B cell (primary cell): ENCODE measurements at regions not wholly inside any gene's neighbourhood (a gene's known extent, or its start where the extent isn't known, plus 50 kb on each side); places are given as distances from the start of the nearest gene placed in this dataset.

Experiments
- ATAC-seq: fragments of 200-7000 bp; cut with Tn5 transposase; one replicate; pipeline ENCODE4 v1.10.0; 2021; ENCODE audit warnings: low read depth, mild to moderate bottlenecking, moderate number of reproducible peaks, moderate library complexity
- CTCF ChIA-PET: fragments of 350-600 bp; sonication (Branson Sonifier 250); formaldehyde crosslinking; loops from one replicate; lab custom pipeline; 2021; ENCODE audit warnings: antibody characterized with exemption, inconsistent platforms; lab: Charles Lee
- POLR2A ChIA-PET: fragments of 350-600 bp; sonication (Branson Sonifier 250); formaldehyde crosslinking; loops from one replicate; lab custom pipeline; 2021; ENCODE audit warnings: antibody characterized with exemption; lab: Charles Lee
- DNase-seq: peaks from one replicate; pipeline ENCODE4 v3.0.0; 2013
- H2AFZ ChIP-seq: 2 replicates; pipeline ENCODE4 v1.6.1; 2012; ENCODE audit warnings: mild to moderate bottlenecking, low read depth, low read length; ENCODE audit not compliant: insufficient read depth, poor library complexity, severe bottlenecking
- H3K27ac ChIP-seq, 2 donors: 1 replicate in 1 of 2; 2 replicates in 1 of 2; pipeline ENCODE4 v1.5.1; 2012 to 2013; ENCODE audit warnings: low read length in 2 of 2, mild to moderate bottlenecking in 2 of 2, moderate library complexity in 1 of 2
- H3K27me3 ChIP-seq, 4 experiments: fragments of 200-600 bp in 1 of 4; sonication (generic) in 1 of 4; replicated peaks in 1 of 4; 1 replicate in 2 of 4; 2 replicates in 2 of 4; pipeline versions ENCODE4 v1.6.1 to v1.7.0; 2013 to 2016; ENCODE audit warnings: low read length in 3 of 4, mild to moderate bottlenecking in 2 of 4, mixed read lengths in 1 of 4, moderate library complexity in 1 of 4; ENCODE audit not compliant: insufficient read depth in 4 of 4, control insufficient read depth in 3 of 4; ENCODE audit errors: control extremely low read depth in 1 of 4
- H3K36me3 ChIP-seq, 2 experiments: replicated peaks in 1 of 2; 1 replicate in 1 of 2; 2 replicates in 1 of 2; pipeline versions ENCODE4 v1.6.1 to v1.7.1; 2013; ENCODE audit warnings: low read length in 1 of 2; ENCODE audit not compliant: insufficient read depth in 2 of 2, control insufficient read depth in 1 of 2; ENCODE audit errors: control extremely low read depth in 1 of 2, extremely low read depth in 1 of 2
- H3K4me1 ChIP-seq, 2 donors: fragments of 200-600 bp in 1 of 2; sonication (generic) in 1 of 2; 1 replicate in 1 of 2; 2 replicates in 1 of 2; pipeline versions ENCODE4 v1.5.1 to v1.6.1; 2013 to 2017; ENCODE audit warnings: low read length in 2 of 2; ENCODE audit not compliant: control insufficient read depth in 2 of 2, insufficient read depth in 2 of 2
- H3K4me2 ChIP-seq: replicated peaks from 2 replicates; pipeline ENCODE3; 2012; ENCODE audit warnings: mild to moderate bottlenecking, low read depth, low read length; ENCODE audit not compliant: poor library complexity, severe bottlenecking
- H3K4me3 ChIP-seq, 5 experiments: fragments of 200-600 bp in 1 of 5; sonication (generic) in 1 of 5; 1 replicate in 3 of 5; 2 replicates in 2 of 5; pipeline versions ENCODE4 v1.5.1 to v1.7.0; 2011 to 2016; ENCODE audit warnings: low read length in 4 of 5, mild to moderate bottlenecking in 4 of 5, low read depth in 2 of 5, control low read depth in 1 of 5, moderate library complexity in 1 of 5; ENCODE audit not compliant: insufficient read depth in 1 of 5; ENCODE audit errors: control extremely low read depth in 1 of 5, extremely low read depth in 1 of 5
- H3K79me2 ChIP-seq: fragments of 200-600 bp; sonication (generic); one replicate; pipeline ENCODE4 v1.6.0; 2016; ENCODE audit warnings: low read length; ENCODE audit not compliant: control insufficient read depth, insufficient read depth
- H3K9ac ChIP-seq: fragments of 200-600 bp; sonication (generic); 2 replicates; pipeline ENCODE4 v1.6.1; 2017; ENCODE audit warnings: mild to moderate bottlenecking, low read length, moderate library complexity
- H3K9me3 ChIP-seq, 3 donors: one replicate each; pipeline versions ENCODE4 v1.6.1 to v1.7.1; 2013; ENCODE audit warnings: low read length in 2 of 3; ENCODE audit not compliant: control insufficient read depth in 2 of 3, insufficient read depth in 1 of 3; ENCODE audit errors: control extremely low read depth in 1 of 3
- H4K20me1 ChIP-seq: 2 replicates; pipeline ENCODE4 v1.6.0; 2012; ENCODE audit warnings: mild to moderate bottlenecking, low read length; ENCODE audit not compliant: insufficient read depth, control insufficient read depth, poor library complexity, severe bottlenecking
- H3K27ac Mint-ChIP-seq: one replicate; pipeline ENCODE4 v1.8.0; 2021; ENCODE audit warnings: mixed read lengths
- H3K27me3 Mint-ChIP-seq: one replicate; pipeline ENCODE4 v1.8.0; 2021; ENCODE audit warnings: mixed read lengths
- H3K4me1 Mint-ChIP-seq: one replicate; pipeline ENCODE4 v1.8.0; 2021; ENCODE audit warnings: mixed read lengths
- H3K4me3 Mint-ChIP-seq: one replicate; pipeline ENCODE4 v1.8.0; 2021; ENCODE audit warnings: mixed read lengths
- H3K9me3 Mint-ChIP-seq: one replicate; pipeline ENCODE4 v1.8.0; 2022; ENCODE audit warnings: mixed read lengths; ENCODE audit not compliant: insufficient read depth
- EZH2 ChIP-seq: IDR thresholded peaks from 2 replicates; pipeline ENCODE4 v1.6.1; 2012; ENCODE audit warnings: borderline replicate concordance, low read depth, mild to moderate bottlenecking, moderate library complexity, low read length; ENCODE audit not compliant: insufficient read depth, poor library complexity, severe bottlenecking
- WGBS: methylation state at CpG from one replicate; pipeline ENCODE4 v1.1.5; 2013; ENCODE audit warnings: missing lambda C conversion rate; ENCODE audit not compliant: insufficient coverage; 5-methylcytosine and 5-hydroxymethylcytosine counted together
- intact Hi-C: fragments of 100-400 bp; cut with micrococcal nuclease; formaldehyde crosslinking; loops from one replicate; pipeline ENCODE4 v1.10.0; 2022
- TF ChIP-seq, protein P1 (sequence below): fragments of 200-600 bp; IDR thresholded peaks from one replicate; pipeline ENCODE4 v1.8.0; 2022; ENCODE audit warnings: antibody characterized with exemption, mild to moderate bottlenecking

DNA sequence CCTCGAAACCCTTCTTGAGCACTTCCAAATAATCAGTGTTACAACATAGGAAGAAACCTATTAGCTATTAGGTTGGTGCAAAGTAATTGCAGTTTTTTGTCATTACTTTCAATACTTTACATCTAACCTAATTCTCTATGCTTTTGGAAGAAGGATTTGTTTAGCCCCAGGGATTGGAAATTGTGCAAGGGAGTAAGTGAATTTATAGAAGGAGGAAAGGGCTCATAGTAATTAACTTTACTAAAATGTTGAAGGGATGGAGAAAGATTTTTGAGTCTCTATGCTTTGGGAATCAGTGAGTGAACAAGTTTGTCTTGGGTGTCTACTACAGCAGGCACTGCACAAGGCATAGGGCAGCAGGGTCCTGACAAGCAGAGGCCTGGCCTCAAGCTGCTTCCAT, 261.1 kb downstream of the EN1 start:
- Mint-ChIP-seq H3K27me3 (peaks cover 9% of the 10 kb centered on the region), H3K27ac (no peak overlapping the region), H3K9me3 (no peaks in the 10 kb centered on the region), H3K4me1 (no peaks in the 10 kb centered on the region), H3K4me3 (no peak overlapping the region)
- CTCF ChIA-PET: no interaction called here
- no peak overlapping the region for H3K27ac ChIP-seq
- no peak for DNase-seq
- POLR2A ChIA-PET: no interaction called here
- H4K20me1 ChIP-seq: no peaks in the 10 kb centered on the region
- H3K9ac ChIP-seq: no peak overlapping the region
- H3K27me3 ChIP-seq: no peaks in the 10 kb centered on the region
- H2AFZ ChIP-seq: no peak overlapping the region
- intact Hi-C loops: no loop called here
- TF ChIP-seq EZH2: no peak
- TF ChIP-seq, protein P1, sequence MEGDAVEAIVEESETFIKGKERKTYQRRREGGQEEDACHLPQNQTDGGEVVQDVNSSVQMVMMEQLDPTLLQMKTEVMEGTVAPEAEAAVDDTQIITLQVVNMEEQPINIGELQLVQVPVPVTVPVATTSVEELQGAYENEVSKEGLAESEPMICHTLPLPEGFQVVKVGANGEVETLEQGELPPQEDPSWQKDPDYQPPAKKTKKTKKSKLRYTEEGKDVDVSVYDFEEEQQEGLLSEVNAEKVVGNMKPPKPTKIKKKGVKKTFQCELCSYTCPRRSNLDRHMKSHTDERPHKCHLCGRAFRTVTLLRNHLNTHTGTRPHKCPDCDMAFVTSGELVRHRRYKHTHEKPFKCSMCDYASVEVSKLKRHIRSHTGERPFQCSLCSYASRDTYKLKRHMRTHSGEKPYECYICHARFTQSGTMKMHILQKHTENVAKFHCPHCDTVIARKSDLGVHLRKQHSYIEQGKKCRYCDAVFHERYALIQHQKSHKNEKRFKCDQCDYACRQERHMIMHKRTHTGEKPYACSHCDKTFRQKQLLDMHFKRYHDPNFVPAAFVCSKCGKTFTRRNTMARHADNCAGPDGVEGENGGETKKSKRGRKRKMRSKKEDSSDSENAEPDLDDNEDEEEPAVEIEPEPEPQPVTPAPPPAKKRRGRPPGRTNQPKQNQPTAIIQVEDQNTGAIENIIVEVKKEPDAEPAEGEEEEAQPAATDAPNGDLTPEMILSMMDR: no peak
- no peaks in the 10 kb centered on the region for H3K79me2 ChIP-seq
- H3K4me1 ChIP-seq: no peaks in the 10 kb centered on the region
- no peak for ATAC-seq
- no peak overlapping the region for H3K4me2 ChIP-seq
- WGBS: no CpG with 5 or more reads among the region's 1 CpG
- no peak overlapping the region for H3K4me3 ChIP-seq
- H3K9me3 ChIP-seq: peaks cover 0 to 5% (median 0%) of the 10 kb centered on the region in 3 donors
- H3K36me3 ChIP-seq: no peaks in the 10 kb centered on the region

GRCh38 chr2:118584877-118585276, 262.6 kb downstream of the EN1 start:
- Histone ChIP-seq H3K4me2 (no peak overlapping the region), H2AFZ (no peak overlapping the region), H3K9ac (no peak overlapping the region), H3K4me1 (no peaks in the 10 kb centered on the region), H3K4me3 (no peak overlapping the region), H4K20me1 (no peaks in the 10 kb centered on the region), H3K9me3 (peaks cover 0 to 5% (median 0%) of the 10 kb centered on the region in 3 donors), H3K36me3 (no peaks in the 10 kb centered on the region), H3K27ac (no peak overlapping the region), H3K27me3 (no peaks in the 10 kb centered on the region), H3K79me2 (no peaks in the 10 kb centered on the region)
- Mint-ChIP-seq H3K4me3 (no peak overlapping the region), H3K27me3 (peaks cover 9% of the 10 kb centered on the region), H3K9me3 (no peaks in the 10 kb centered on the region), H3K4me1 (no peaks in the 10 kb centered on the region), H3K27ac (no peak overlapping the region)
- DNase-seq (no peak), ATAC-seq (no peak)
- CTCF ChIA-PET: no interaction called here
- intact Hi-C loops: no loop called here
- 88% methylated on average over 4 of the region's 6 CpGs for WGBS
- TF ChIP-seq, protein P1: no peak
- POLR2A ChIA-PET: no interaction called here
